Endodermal cell (in vitro differentiated cells): ENCODE measurements at regions not wholly inside any gene's neighbourhood (a gene's known extent, or its start where the extent isn't known, plus 50 kb on each side); places are given as distances from the start of the nearest gene placed in this dataset.

ENCODE experiments used
- DNase-seq: peaks from one replicate; pipeline ENCODE4 v3.0.0-alpha.2; 2017
- H3K27ac ChIP-seq: 2 replicates; pipeline ENCODE4 v1.5.1; 2013; ENCODE audit warnings: mild to moderate bottlenecking, low read depth, low read length, moderate library complexity
- H3K27me3 ChIP-seq: 2 replicates; pipeline ENCODE4 v1.6.1; 2013; ENCODE audit warnings: mild to moderate bottlenecking, low read length, moderate library complexity; ENCODE audit not compliant: insufficient read depth, control insufficient read depth, poor library complexity, severe bottlenecking
- H3K36me3 ChIP-seq: 2 replicates; pipeline ENCODE4 v1.7.0; 2013; ENCODE audit warnings: mild to moderate bottlenecking, low read length, moderate library complexity; ENCODE audit not compliant: control insufficient read depth, insufficient read depth
- H3K4me1 ChIP-seq: one replicate; pipeline ENCODE4 v1.7.0; 2013; ENCODE audit warnings: low read length; ENCODE audit not compliant: control insufficient read depth, insufficient read depth
- H3K4me3 ChIP-seq: 2 replicates; pipeline ENCODE4 v1.5.1; 2013; ENCODE audit warnings: mild to moderate bottlenecking, low read length, moderate library complexity
- H3K9ac ChIP-seq: 2 replicates; pipeline ENCODE4 v1.6.1; 2013; ENCODE audit warnings: mild to moderate bottlenecking, low read length, moderate library complexity; ENCODE audit not compliant: poor library complexity, severe bottlenecking; ENCODE audit errors: extremely low read depth
- H3K9me3 ChIP-seq: 2 replicates; pipeline ENCODE4 v1.6.1; 2013; ENCODE audit warnings: mild to moderate bottlenecking, low read length, moderate library complexity; ENCODE audit not compliant: control insufficient read depth
- H3K27ac Mint-ChIP-seq: 2 replicates; pipeline ENCODE4 v1.8.0; 2020; ENCODE audit warnings: mixed read lengths
- H3K27me3 Mint-ChIP-seq: 2 replicates; pipeline ENCODE4 v1.8.0; 2021; ENCODE audit warnings: mild to moderate bottlenecking, mixed read lengths; ENCODE audit not compliant: insufficient read depth
- H3K36me3 Mint-ChIP-seq: 2 replicates; pipeline ENCODE4 v1.8.0; 2020; ENCODE audit warnings: low read depth, mixed read lengths
- H3K4me1 Mint-ChIP-seq: 2 replicates; pipeline ENCODE4 v1.8.0; 2020; ENCODE audit warnings: mixed read lengths
- H3K4me3 Mint-ChIP-seq: 2 replicates; pipeline ENCODE4 v1.8.0; 2020; ENCODE audit warnings: mild to moderate bottlenecking, moderate library complexity, mixed read lengths
- H3K9me3 Mint-ChIP-seq: 2 replicates; pipeline ENCODE4 v1.8.0; 2020; ENCODE audit warnings: mild to moderate bottlenecking, mixed read lengths
- WGBS, 2 experiments: methylation state at CpG; one replicate each; pipeline versions ENCODE4 v1.1.5 to v1.1.7; 2013; ENCODE audit warnings: missing lambda C conversion rate in 2 of 2, mixed read lengths in 1 of 2; ENCODE audit not compliant: insufficient coverage in 1 of 2, insufficient read length in 1 of 2; 5-methylcytosine and 5-hydroxymethylcytosine counted together
- TF ChIP-seq, protein P1 (sequence below): fragments of 200-600 bp; sonication (generic); conservative IDR thresholded peaks from 2 replicates; pipeline ENCODE4 v1.5.0; 2021; ENCODE audit warnings: antibody characterized with exemption, mild to moderate bottlenecking

- Mint-ChIP-seq H3K4me1 (no peaks in the 10 kb centered on the region), H3K27ac (no peak overlapping the region), H3K9me3 (no peaks in the 10 kb centered on the region), H3K27me3 (no peaks in the 10 kb centered on the region), H3K36me3 (no peaks in the 10 kb centered on the region), H3K4me3 (no peak overlapping the region)
- H3K4me1 ChIP-seq, result no peaks in the 10 kb centered on the region
- TF ChIP-seq, protein P1, sequence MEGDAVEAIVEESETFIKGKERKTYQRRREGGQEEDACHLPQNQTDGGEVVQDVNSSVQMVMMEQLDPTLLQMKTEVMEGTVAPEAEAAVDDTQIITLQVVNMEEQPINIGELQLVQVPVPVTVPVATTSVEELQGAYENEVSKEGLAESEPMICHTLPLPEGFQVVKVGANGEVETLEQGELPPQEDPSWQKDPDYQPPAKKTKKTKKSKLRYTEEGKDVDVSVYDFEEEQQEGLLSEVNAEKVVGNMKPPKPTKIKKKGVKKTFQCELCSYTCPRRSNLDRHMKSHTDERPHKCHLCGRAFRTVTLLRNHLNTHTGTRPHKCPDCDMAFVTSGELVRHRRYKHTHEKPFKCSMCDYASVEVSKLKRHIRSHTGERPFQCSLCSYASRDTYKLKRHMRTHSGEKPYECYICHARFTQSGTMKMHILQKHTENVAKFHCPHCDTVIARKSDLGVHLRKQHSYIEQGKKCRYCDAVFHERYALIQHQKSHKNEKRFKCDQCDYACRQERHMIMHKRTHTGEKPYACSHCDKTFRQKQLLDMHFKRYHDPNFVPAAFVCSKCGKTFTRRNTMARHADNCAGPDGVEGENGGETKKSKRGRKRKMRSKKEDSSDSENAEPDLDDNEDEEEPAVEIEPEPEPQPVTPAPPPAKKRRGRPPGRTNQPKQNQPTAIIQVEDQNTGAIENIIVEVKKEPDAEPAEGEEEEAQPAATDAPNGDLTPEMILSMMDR, result no peak
- no peak overlapping the region for H3K9ac ChIP-seq
- no peaks in the 10 kb centered on the region for H3K9me3 ChIP-seq
- H3K27me3 ChIP-seq, result no peaks in the 10 kb centered on the region
- no peak overlapping the region for H3K4me3 ChIP-seq
- no peaks in the 10 kb centered on the region for H3K36me3 ChIP-seq
- DNase-seq, result no peak
- 96 to 100% methylated on average over 1 to 2 of the region's 2 CpGs for WGBS, 2 experiments
- H3K27ac ChIP-seq, result no peak overlapping the region
Measured at GRCh38 chr7:15805891-15806290, 119.4 kb upstream of the MEOX2 start.

GRCh38 chr7:15802425-15802824, 115.9 kb upstream of the MEOX2 start:
- Mint-ChIP-seq H3K4me1 (no peaks in the 10 kb centered on the region), H3K9me3 (no peaks in the 10 kb centered on the region), H3K4me3 (no peak overlapping the region), H3K36me3 (no peaks in the 10 kb centered on the region), H3K27ac (no peak overlapping the region), H3K27me3 (no peaks in the 10 kb centered on the region)
- Histone ChIP-seq H3K9me3 (no peaks in the 10 kb centered on the region), H3K27ac (no peak overlapping the region), H3K4me1 (no peaks in the 10 kb centered on the region), H3K36me3 (no peaks in the 10 kb centered on the region), H3K27me3 (no peaks in the 10 kb centered on the region), H3K4me3 (no peak overlapping the region), H3K9ac (no peak overlapping the region)
- WGBS, 2 experiments, result 80 to 90% methylated on average over 1 of the region's 1 CpG
- TF ChIP-seq, protein P1, result no peak
- DNase-seq, result no peak

- no peaks in the 10 kb centered on the region for H3K4me1 Mint-ChIP-seq
- Histone ChIP-seq H3K27me3 (no peaks in the 10 kb centered on the region), H3K27ac (no peak overlapping the region), H3K9ac (no peak overlapping the region), H3K4me1 (no peaks in the 10 kb centered on the region), H3K9me3 (no peaks in the 10 kb centered on the region), H3K4me3 (no peak overlapping the region), H3K36me3 (no peaks in the 10 kb centered on the region)
- WGBS, 2 experiments, result 75 to 91% methylated on average over 1 to 3 of the region's 3 CpGs
- H3K36me3 Mint-ChIP-seq, result no peaks in the 10 kb centered on the region
- no peak overlapping the region for H3K27ac Mint-ChIP-seq
- no peaks in the 10 kb centered on the region for H3K9me3 Mint-ChIP-seq
- no peak for DNase-seq
- TF ChIP-seq, protein P1, result no peak
- no peak overlapping the region for H3K4me3 Mint-ChIP-seq
- no peaks in the 10 kb centered on the region for H3K27me3 Mint-ChIP-seq
Measured at GRCh38 chr7:15801551-15801950, 115.1 kb upstream of the MEOX2 start.
